OCI-LY3 (cell line): ENCODE measurements at regions not wholly inside any gene's neighbourhood (a gene's known extent, or its start where the extent isn't known, plus 50 kb on each side); places are given as distances from the start of the nearest gene placed in this dataset.
A peak's percentile ranks its signal among the peaks of the same experiment; 100 is the strongest.

Experiments used
- H2AFZ ChIP-seq: fragments of 200-600, 300-600 bp; shearing (Covaris generic); 2 replicates; pipeline ENCODE4 v1.6.0; 2014; ENCODE audit warnings: antibody characterized with exemption, low read depth, low read length
- H3K27ac ChIP-seq: fragments of 200-600, 300-600 bp; sonication (generic); 2 replicates; pipeline ENCODE4 v1.5.1; 2014; ENCODE audit warnings: mild to moderate bottlenecking, low read length, moderate library complexity, mixed read lengths
- H3K27me3 ChIP-seq: fragments of 200-600, 300-600 bp; sonication (generic); 2 replicates; pipeline ENCODE4 v1.6.1; 2014; ENCODE audit warnings: low read depth, low read length, mixed read lengths
- H3K36me3 ChIP-seq: fragments of 200-600, 300-600 bp; sonication (generic); replicated peaks from 2 replicates; pipeline ENCODE3; 2014; ENCODE audit warnings: low read depth, low read length, mixed read lengths
- H3K4me1 ChIP-seq: fragments of 300-600, 200-600 bp; sonication (generic); 2 replicates; pipeline ENCODE4 v1.6.1; 2014; ENCODE audit warnings: low read length, mixed read lengths
- H3K4me2 ChIP-seq: fragments of 200-600, 300-600 bp; sonication (generic); 2 replicates; pipeline ENCODE4 v1.6.1; 2014; ENCODE audit warnings: low read length, mixed read lengths
- H3K4me3 ChIP-seq: fragments of 300-600, 200-600 bp; sonication (generic); 2 replicates; pipeline ENCODE4 v1.5.1; 2014; ENCODE audit warnings: antibody characterized with exemption, mild to moderate bottlenecking, low read length, moderate library complexity
- H3K79me2 ChIP-seq: fragments of 300-600, 200-600 bp; shearing (Covaris generic); 2 replicates; pipeline ENCODE4 v1.6.1; 2014; ENCODE audit warnings: mild to moderate bottlenecking, low read length, mixed read lengths
- H3K9ac ChIP-seq: fragments of 300-600, 200-600 bp; shearing (Covaris generic); 2 replicates; pipeline ENCODE4 v1.6.0; 2014; ENCODE audit warnings: mild to moderate bottlenecking, low read length, moderate library complexity
- H3K9me3 ChIP-seq: fragments of 200-600, 300-600 bp; shearing (Covaris generic); 2 replicates; pipeline ENCODE4 v1.6.1; 2014; ENCODE audit warnings: low read length, mixed read lengths; ENCODE audit not compliant: insufficient read depth
- H4K20me1 ChIP-seq: fragments of 200-600, 300-600 bp; sonication (generic); 2 replicates; pipeline ENCODE4 v1.6.1; 2016; ENCODE audit warnings: low read length, mixed read lengths; ENCODE audit not compliant: insufficient read depth
- EZH2phosphoT487 ChIP-seq: fragments of 200-600 bp; shearing (Covaris generic); IDR thresholded peaks from 2 replicates; pipeline ENCODE4 v1.6.1; 2018; ENCODE audit warnings: antibody characterized with exemption, mixed run types, low read depth
- TF ChIP-seq, protein P1 (sequence below): fragments of 200-600, 300-600 bp; sonication (generic); IDR thresholded peaks from 2 replicates; pipeline ENCODE4 v1.5.1; 2014; ENCODE audit warnings: antibody characterized with exemption, low read length, low read depth

DNA sequence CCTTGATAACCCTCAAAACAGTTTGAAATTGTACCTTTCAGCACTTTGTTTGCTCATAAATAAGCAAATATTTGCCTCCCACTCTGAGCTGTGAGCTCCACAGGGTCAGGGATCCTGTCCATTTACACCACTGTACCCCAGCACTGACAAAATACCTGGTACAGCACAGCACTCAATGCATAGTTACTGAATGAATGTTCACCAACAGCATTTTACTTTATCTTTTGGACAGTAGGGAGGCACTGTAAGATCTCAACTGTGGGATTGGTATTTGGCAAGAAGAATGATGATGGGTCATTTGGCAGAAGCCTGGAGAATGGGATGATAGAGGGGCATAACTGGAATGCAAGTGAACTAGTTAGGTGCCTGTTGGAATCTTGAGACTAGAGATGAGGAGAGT, 127.2 kb upstream of the ARGLU1 start:
- Histone ChIP-seq H3K4me2 (no peak overlapping the region), H3K27me3 (0 out of 2 replicates have a peak, but pooled peaks cover 4% of the 10 kb centered on the region), H3K36me3 (no peaks in the 10 kb centered on the region), H3K9me3 (no peaks in the 10 kb centered on the region), H3K4me1 (no peaks in the 10 kb centered on the region), H2AFZ (no peak overlapping the region), H3K27ac (no peak overlapping the region), H3K9ac (no peak overlapping the region), H4K20me1 (no peaks in the 10 kb centered on the region), H3K79me2 (no peaks in the 10 kb centered on the region), H3K4me3 (no peak overlapping the region)
- TF ChIP-seq EZH2phosphoT487 = no peak
- TF ChIP-seq, protein P1, sequence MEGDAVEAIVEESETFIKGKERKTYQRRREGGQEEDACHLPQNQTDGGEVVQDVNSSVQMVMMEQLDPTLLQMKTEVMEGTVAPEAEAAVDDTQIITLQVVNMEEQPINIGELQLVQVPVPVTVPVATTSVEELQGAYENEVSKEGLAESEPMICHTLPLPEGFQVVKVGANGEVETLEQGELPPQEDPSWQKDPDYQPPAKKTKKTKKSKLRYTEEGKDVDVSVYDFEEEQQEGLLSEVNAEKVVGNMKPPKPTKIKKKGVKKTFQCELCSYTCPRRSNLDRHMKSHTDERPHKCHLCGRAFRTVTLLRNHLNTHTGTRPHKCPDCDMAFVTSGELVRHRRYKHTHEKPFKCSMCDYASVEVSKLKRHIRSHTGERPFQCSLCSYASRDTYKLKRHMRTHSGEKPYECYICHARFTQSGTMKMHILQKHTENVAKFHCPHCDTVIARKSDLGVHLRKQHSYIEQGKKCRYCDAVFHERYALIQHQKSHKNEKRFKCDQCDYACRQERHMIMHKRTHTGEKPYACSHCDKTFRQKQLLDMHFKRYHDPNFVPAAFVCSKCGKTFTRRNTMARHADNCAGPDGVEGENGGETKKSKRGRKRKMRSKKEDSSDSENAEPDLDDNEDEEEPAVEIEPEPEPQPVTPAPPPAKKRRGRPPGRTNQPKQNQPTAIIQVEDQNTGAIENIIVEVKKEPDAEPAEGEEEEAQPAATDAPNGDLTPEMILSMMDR = no peak

- H4K20me1 ChIP-seq = no peaks in the 10 kb centered on the region
- H3K36me3 ChIP-seq = no peaks in the 10 kb centered on the region
- no peak overlapping the region for H3K4me2 ChIP-seq
- no peak overlapping the region for H3K9ac ChIP-seq
- no peak for TF ChIP-seq EZH2phosphoT487
- TF ChIP-seq, protein P1 = no peak
- no peaks in the 10 kb centered on the region for H3K79me2 ChIP-seq
- H3K4me1 ChIP-seq = no peaks in the 10 kb centered on the region
- no peak overlapping the region for H3K4me3 ChIP-seq
- H3K9me3 ChIP-seq = no peaks in the 10 kb centered on the region
- no peak overlapping the region for H2AFZ ChIP-seq
- H3K27ac ChIP-seq = no peak overlapping the region
- H3K27me3 ChIP-seq = 0 out of 2 replicates have a peak, but pooled peaks cover 4% of the 10 kb centered on the region
These were observed 123.9 kb upstream of the ARGLU1 start for GRCh38 chr13:106691861-106692260.

GRCh38 chr13:106691341-106691740, 123.4 kb upstream of the ARGLU1 start:
- Histone ChIP-seq H3K27me3 (0 out of 2 replicates have a peak, but pooled peaks cover 4% of the 10 kb centered on the region), H3K36me3 (no peaks in the 10 kb centered on the region), H2AFZ (peak overlapping the region; percentile 45; the same call in 1 of the 2 replicates), H3K79me2 (no peaks in the 10 kb centered on the region), H3K4me1 (peaks cover 1% of the 10 kb centered on the region; the same call in 1 of the 2 replicates), H3K4me3 (no peak overlapping the region), H3K9me3 (no peaks in the 10 kb centered on the region), H3K4me2 (no peak overlapping the region), H3K27ac (no peak overlapping the region), H3K9ac (no peak overlapping the region), H4K20me1 (no peaks in the 10 kb centered on the region)
- no peak for TF ChIP-seq EZH2phosphoT487
- TF ChIP-seq, protein P1 = no peak

- Histone ChIP-seq H4K20me1 (no peaks in the 10 kb centered on the region), H3K4me2 (no peak overlapping the region), H3K4me1 (peaks cover 7% of the 10 kb centered on the region; the same call in 1 of the 2 replicates), H2AFZ (no peak overlapping the region), H3K9me3 (no peaks in the 10 kb centered on the region), H3K36me3 (no peaks in the 10 kb centered on the region), H3K4me3 (no peak overlapping the region), H3K27ac (no peak overlapping the region), H3K27me3 (0 out of 2 replicates have a peak, but pooled peaks cover 4% of the 10 kb centered on the region), H3K9ac (no peak overlapping the region), H3K79me2 (no peaks in the 10 kb centered on the region)
- TF ChIP-seq, protein P1 = no peak
- no peak for TF ChIP-seq EZH2phosphoT487
These were observed 122.8 kb upstream of the ARGLU1 start for GRCh38 chr13:106690779-106691178.
